IMR-90 (cell line): ENCODE measurements at regions not wholly inside any gene's neighbourhood (a gene's known extent, or its start where the extent isn't known, plus 50 kb on each side); places are given as distances from the start of the nearest gene placed in this dataset.
A peak's percentile ranks its signal among the peaks of the same experiment; 100 is the strongest.

Experiments
- ATAC-seq: fragments of 200-7000 bp; cut with Tn5 transposase; 2 replicates; pipeline ENCODE4 v1.9.1; 2020; ENCODE audit warnings: low read depth, mild to moderate bottlenecking, moderate library complexity
- BruUV-seq: library from RNA; stranded (reverse); fragments of 400-500 nt; replicated peaks from 2 replicates; lab custom pipeline; 2021; lab: Mats Ljungman, UMichigan
- CTCF ChIA-PET: fragments of 300-600 bp; formaldehyde crosslinking; extraction: SDS; loops from one replicate; lab custom pipeline; 2021; ENCODE audit warnings: antibody characterized with exemption; lab: Yijun Ruan, JAX
- POLR2A ChIA-PET: fragments of 300-600 bp; sonication (Branson Sonifier 250); formaldehyde crosslinking; loops from one replicate; lab custom pipeline; 2022; ENCODE audit warnings: antibody characterized with exemption; ENCODE audit not compliant: unreplicated experiment; lab: Charles Lee
- DNase-seq: peaks from one replicate; pipeline ENCODE4 v3.0.0; 2013
- H2AFZ ChIP-seq: replicated peaks from 2 replicates; pipeline ENCODE3; 2013; ENCODE audit warnings: low read length, mild to moderate bottlenecking; ENCODE audit not compliant: poor library complexity
- H2AK5ac ChIP-seq: 2 replicates; pipeline ENCODE4 v1.6.1; 2013; ENCODE audit warnings: low read depth, low read length, inconsistent platforms
- H2AK9ac ChIP-seq: replicated peaks from 2 replicates; pipeline ENCODE3; 2013; ENCODE audit warnings: mild to moderate bottlenecking, low read depth, low read length, moderate library complexity; ENCODE audit not compliant: poor library complexity
- H2BK120ac ChIP-seq: 2 replicates; pipeline ENCODE4 v1.6.1; 2013; ENCODE audit warnings: low read depth, low read length, inconsistent platforms
- H2BK15ac ChIP-seq: 3 replicates; pipeline ENCODE4 v1.6.1; 2013; ENCODE audit warnings: low read depth, low read length, inconsistent platforms
- H2BK20ac ChIP-seq: 2 replicates; pipeline ENCODE4 v1.6.1; 2013; ENCODE audit warnings: low read depth, mild to moderate bottlenecking, inconsistent platforms, low read length, moderate library complexity
- H2BK5ac ChIP-seq: 2 replicates; pipeline ENCODE4 v1.6.1; 2013; ENCODE audit warnings: mild to moderate bottlenecking, low read depth, low read length, inconsistent platforms; ENCODE audit not compliant: poor library complexity, severe bottlenecking
- H3K14ac ChIP-seq: replicated peaks from 2 replicates; pipeline ENCODE4 v1.6.1; 2013; ENCODE audit warnings: low read depth, low read length, inconsistent platforms
- H3K18ac ChIP-seq: 2 replicates; pipeline ENCODE4 v1.6.1; 2013; ENCODE audit warnings: low read depth, low read length, control low read depth
- H3K23ac ChIP-seq: 2 replicates; pipeline ENCODE4 v1.6.1; 2013; ENCODE audit warnings: low read depth, low read length, inconsistent platforms
- H3K27ac ChIP-seq: 2 replicates; pipeline ENCODE4 v1.5.1; 2013; ENCODE audit warnings: mild to moderate bottlenecking, control low read depth, low read length; ENCODE audit not compliant: insufficient read depth
- H3K27me3 ChIP-seq: 2 replicates; pipeline ENCODE4 v1.6.1; 2013; ENCODE audit warnings: low read length; ENCODE audit not compliant: control insufficient read depth, insufficient read depth
- H3K36me3 ChIP-seq: 2 replicates; pipeline ENCODE4 v1.6.1; 2013; ENCODE audit warnings: low read length, mixed read lengths; ENCODE audit not compliant: control insufficient read depth, insufficient read depth
- H3K4ac ChIP-seq: 2 replicates; pipeline ENCODE4 v1.6.1; 2013; ENCODE audit warnings: low read depth, low read length, inconsistent platforms
- H3K4me1 ChIP-seq: 2 replicates; pipeline ENCODE4 v1.6.1; 2013; ENCODE audit warnings: low read length, mixed read lengths; ENCODE audit not compliant: control insufficient read depth, insufficient read depth
- H3K4me2 ChIP-seq: 2 replicates; pipeline ENCODE4 v1.6.1; 2013; ENCODE audit warnings: low read depth, mild to moderate bottlenecking, control low read depth, low read length, moderate library complexity
- H3K4me3 ChIP-seq: 2 replicates; pipeline ENCODE4 v1.5.1; 2013; ENCODE audit warnings: low read depth, mild to moderate bottlenecking, control low read depth, low read length, moderate library complexity; ENCODE audit not compliant: insufficient read depth
- H3K56ac ChIP-seq: 2 replicates; pipeline ENCODE4 v1.6.1; 2013; ENCODE audit warnings: low read length, inconsistent platforms; ENCODE audit not compliant: insufficient read depth; ENCODE audit errors: extremely low read depth
- H3K79me1 ChIP-seq, 2 experiments: 2 replicates each; pipeline ENCODE4 v1.6.1; 2013; ENCODE audit warnings: low read length in 2 of 2, inconsistent platforms in 1 of 2, low read depth in 1 of 2
- H3K9ac ChIP-seq: 2 replicates; pipeline ENCODE4 v1.6.1; 2013; ENCODE audit warnings: low read depth, low read length, control low read depth
- H3K9me1 ChIP-seq: 2 replicates; pipeline ENCODE4 v1.6.1; 2013; ENCODE audit warnings: low read length, inconsistent platforms; ENCODE audit not compliant: insufficient read depth
- H3K9me3 ChIP-seq: 2 replicates; pipeline ENCODE4 v1.6.1; 2013; ENCODE audit warnings: low read length; ENCODE audit not compliant: control insufficient read depth, insufficient read depth
- H4K20me1 ChIP-seq: 2 replicates; pipeline ENCODE4 v1.6.1; 2013; ENCODE audit warnings: low read length, inconsistent platforms; ENCODE audit not compliant: insufficient read depth
- H4K5ac ChIP-seq: 2 replicates; pipeline ENCODE4 v1.6.1; 2013; ENCODE audit warnings: mild to moderate bottlenecking, low read depth, low read length, control low read depth
- H4K8ac ChIP-seq, 2 experiments: 2 replicates each; pipeline ENCODE4 v1.6.1; 2013; ENCODE audit warnings: low read depth in 2 of 2, low read length in 2 of 2, control low read depth in 1 of 2, inconsistent platforms in 1 of 2
- H4K91ac ChIP-seq: 2 replicates; pipeline ENCODE4 v1.6.1; 2013; ENCODE audit warnings: low read depth, low read length, inconsistent platforms; ENCODE audit not compliant: insufficient read depth
- BHLHE40 ChIP-seq: fragments of 150-350 bp; IDR thresholded peaks from 2 replicates; pipeline ENCODE4 v1.6.1; 2016; ENCODE audit warnings: mild to moderate bottlenecking, low read depth, low read length
- CHD1 ChIP-seq: IDR thresholded peaks from 2 replicates; pipeline ENCODE4 v1.6.1; 2012; ENCODE audit warnings: low read depth, low read length, improper control_type of control experiment
- MAZ ChIP-seq: IDR thresholded peaks from 2 replicates; pipeline ENCODE4 v1.6.1; 2012; ENCODE audit warnings: low read depth, mild to moderate bottlenecking, low read length, improper control_type of control experiment, moderate library complexity, borderline replicate concordance
- NFE2L2 ChIP-seq: fragments of 150-350 bp; IDR thresholded peaks from 2 replicates; pipeline ENCODE4 v1.6.1; 2016; ENCODE audit warnings: low read depth, mild to moderate bottlenecking, low read length
- USF2 ChIP-seq: fragments of 150-350 bp; IDR thresholded peaks from 2 replicates; pipeline ENCODE4 v1.6.1; 2017; ENCODE audit warnings: mild to moderate bottlenecking, antibody characterized with exemption, low read length, low read depth
- WGBS, 2 experiments: methylation state at CpG; one replicate each; pipeline versions ENCODE4 v1.1.5 to v1.1.7; 2013; ENCODE audit warnings: missing lambda C conversion rate in 2 of 2; ENCODE audit not compliant: insufficient read length in 1 of 2; ENCODE audit errors: extremely low coverage in 2 of 2; 5-methylcytosine and 5-hydroxymethylcytosine counted together
- dilution Hi-C: fragments of 300-500 bp; cut with HindIII; formaldehyde crosslinking; loops from one replicate; pipeline ENCODE4 v1.14.3; 2018; ENCODE audit warnings: low sequenced_read_pairs; ENCODE audit not compliant: unreplicated experiment
- in situ Hi-C: fragments of 300-500 bp; cut with MboI; formaldehyde crosslinking; loops from 3 replicates; pipeline ENCODE4 v1.14.3; 2019; ENCODE audit warnings: low sequenced_read_pairs, inconsistent platforms, mixed read lengths
- intact Hi-C: fragments of 100-400 bp; cut with micrococcal nuclease; formaldehyde crosslinking; loops from 2 replicates; pipeline ENCODE4 v1.10.0; 2022

GRCh38 chr5:14082973-14083372, 60.2 kb upstream of the TRIO start:
- no peak for ATAC-seq
- no peaks in the 10 kb centered on the region for H3K9me1 ChIP-seq
- in situ Hi-C loops = no loop called here

More at GRCh38 chr5:14082973-14083372, 60.2 kb upstream of the TRIO start:
- Histone ChIP-seq H2BK15ac (no peak overlapping the region), H3K9me3 (no peaks in the 10 kb centered on the region; the same call in 1 of the 2 replicates), H2BK120ac (no peak overlapping the region), H3K56ac (no peak overlapping the region), H2AK5ac (0 out of 2 replicates have a peak overlapping the region, but pooled peaks have one; percentile 30), H2AK9ac (no peak overlapping the region), H3K4ac (no peak overlapping the region), H3K36me3 (no peaks in the 10 kb centered on the region), H4K8ac (no peak overlapping the region), H3K18ac (no peak overlapping the region), H4K5ac (no peak overlapping the region), H3K79me1 (no peaks in the 10 kb centered on the region), H2BK5ac (no peak overlapping the region), H3K27me3 (no peaks in the 10 kb centered on the region), H4K91ac (no peak overlapping the region), H3K14ac (no peak overlapping the region), H2AFZ (no peak overlapping the region), H3K4me2 (no peak overlapping the region), H3K23ac (no peak overlapping the region), H2BK20ac (no peak overlapping the region), H3K4me3 (no peak overlapping the region), H3K9ac (no peak overlapping the region), H3K4me1 (no peaks in the 10 kb centered on the region), H4K20me1 (no peaks in the 10 kb centered on the region), H3K27ac (no peak overlapping the region)
- no CpG with 5 or more reads among the region's 2 CpGs for WGBS, 2 experiments
- POLR2A ChIA-PET = no interaction called here
- BruUV-seq = no TSS peak
- CTCF ChIA-PET = interaction anchor here (0.9 kb wide), 1 partner anchor 17 kb away, joined by 4 read pairs; no protein-coding TSS in a partner anchor
- intact Hi-C loops = no loop called here
- no peak for DNase-seq
- dilution Hi-C loops = no loop called here
- TF ChIP-seq USF2 = no peak
- TF ChIP-seq MAZ = no peak
- TF ChIP-seq BHLHE40 = no peak
- no peak for TF ChIP-seq CHD1
- no peak for TF ChIP-seq NFE2L2
